Fibroblast of mammary gland (primary cell): ENCODE measurements at regions not wholly inside any gene's neighbourhood (a gene's known extent, or its start where the extent isn't known, plus 50 kb on each side); places are given as distances from the start of the nearest gene placed in this dataset.

ENCODE experiments used
- DNase-seq: peaks from one replicate; pipeline ENCODE4 v3.0.0-alpha.2; 2010; ENCODE audit warnings: low read depth
- H3K4me3 ChIP-seq: 2 replicates; pipeline ENCODE4 v1.5.1; 2011; ENCODE audit warnings: low read depth, mild to moderate bottlenecking, low read length, moderate library complexity; ENCODE audit not compliant: control insufficient read depth
- CTCF ChIP-seq: conservative IDR thresholded peaks from 2 replicates; pipeline ENCODE4 v1.5.1; 2011; ENCODE audit warnings: low read depth, low read length, inconsistent platforms; ENCODE audit not compliant: control insufficient read depth, insufficient read depth

GRCh38 chr5:54748527-54748926, 231.0 kb downstream of the SNX18 start:
- no peak overlapping the region for H3K4me3 ChIP-seq
- no peak for DNase-seq
- TF ChIP-seq CTCF = no peak

GRCh38 chr5:54746777-54747398, 229.3 kb downstream of the SNX18 start:
- no peak for TF ChIP-seq CTCF
- DNase-seq = no peak
- no peak overlapping the region for H3K4me3 ChIP-seq

GRCh38 chr5:54746346-54746745, 228.8 kb downstream of the SNX18 start:
- no peak for TF ChIP-seq CTCF
- DNase-seq = no peak
- H3K4me3 ChIP-seq = no peak overlapping the region

- TF ChIP-seq CTCF = no peak
- no peak for DNase-seq
- no peak overlapping the region for H3K4me3 ChIP-seq
These were observed 228.0 kb downstream of the SNX18 start for GRCh38 chr5:54745599-54745998.

GRCh38 chr5:54743997-54744788, 226.6 kb downstream of the SNX18 start:
- no peak for TF ChIP-seq CTCF
- peak; percentile 96 for DNase-seq
- no peak overlapping the region for H3K4me3 ChIP-seq

- no peak for DNase-seq
- TF ChIP-seq CTCF = no peak
- H3K4me3 ChIP-seq = no peak overlapping the region
These were observed 226.0 kb downstream of the SNX18 start for GRCh38 chr5:54743581-54743980.
